Tongue (tissue), 1 donor: ENCODE measurements at regions not wholly inside any gene's neighbourhood (a gene's known extent, or its start where the extent isn't known, plus 50 kb on each side); places are given as distances from the start of the nearest gene placed in this dataset.

ENCODE experiments used
- DNase-seq: peaks from one replicate; pipeline ENCODE4 v3.0.0-alpha.2; 2015

GRCh38 chr2:216320852-216321251, 51.4 kb downstream of the MARCHF4 start:
- no peak for DNase-seq

GRCh38 chr2:216319771-216320170, 52.5 kb downstream of the MARCHF4 start:
- DNase-seq = no peak

- no peak for DNase-seq
These were observed 53.8 kb downstream of the MARCHF4 start for GRCh38 chr2:216318521-216318874.

- DNase-seq = no peak
These were observed 54.3 kb downstream of the MARCHF4 start for GRCh38 chr2:216317831-216318520.

GRCh38 chr2:216316743-216317142, 55.5 kb downstream of the MARCHF4 start:
- DNase-seq = no peak

GRCh38 chr2:216315802-216316603, 56.3 kb downstream of the MARCHF4 start:
- DNase-seq = no peak

- DNase-seq = no peak
These were observed 59.8 kb downstream of the MARCHF4 start for GRCh38 chr2:216312441-216312840.

GRCh38 chr2:216308576-216308975, 63.7 kb downstream of the MARCHF4 start:
- DNase-seq = peak; percentile 55

- DNase-seq = no peak
These were observed 64.8 kb downstream of the MARCHF4 start for GRCh38 chr2:216307496-216307895.

GRCh38 chr2:216306868-216307267, 65.4 kb downstream of the MARCHF4 start:
- no peak for DNase-seq

GRCh38 chr2:216305574-216305973, 66.7 kb downstream of the MARCHF4 start:
- DNase-seq = no peak

- DNase-seq = no peak
These were observed 69.2 kb downstream of the MARCHF4 start for GRCh38 chr2:216302981-216303676.

GRCh38 chr2:216300906-216301305, 71.4 kb downstream of the MARCHF4 start:
- no peak for DNase-seq

GRCh38 chr2:216299588-216299987, 72.7 kb downstream of the MARCHF4 start:
- DNase-seq = peak; percentile 14

GRCh38 chr2:216298719-216299495, 73.4 kb downstream of the MARCHF4 start:
- DNase-seq = no peak

- no peak for DNase-seq
These were observed 75.4 kb downstream of the MARCHF4 start for GRCh38 chr2:216296856-216297255.

- peak; percentile 15 for DNase-seq
These were observed 78.0 kb downstream of the MARCHF4 start for GRCh38 chr2:216294305-216294704.

GRCh38 chr2:216293883-216294282, 78.4 kb downstream of the MARCHF4 start:
- DNase-seq = no peak

GRCh38 chr2:216292886-216293301, 79.4 kb downstream of the MARCHF4 start:
- DNase-seq = no peak

- no peak for DNase-seq
These were observed 79.8 kb downstream of the MARCHF4 start for GRCh38 chr2:216292475-216292874.

GRCh38 chr2:216289470-216289869, 82.8 kb downstream of the MARCHF4 start:
- no peak for DNase-seq

- DNase-seq = no peak
These were observed 85.0 kb downstream of the MARCHF4 start for GRCh38 chr2:216287251-216287650.
